ENCODE measurements at regions not wholly inside any gene's neighbourhood (a gene's known extent, or its start where the extent isn't known, plus 50 kb on each side); places are given as distances from the start of the nearest gene placed in this dataset.
"Not testable (repeated sequence)": the region's sequence is repeated elsewhere in the genome, so short reads cannot be mapped to it uniquely, and the experiment has no call there.

GRCh38 chr3:177359593-177360357, 162.5 kb upstream of the TBL1XR1 start:
- DNase-seq: peak; percentile 93

- DNase-seq: no peak
Measured at GRCh38 chr3:177361081-177361938, 164.0 kb upstream of the TBL1XR1 start.

DNA sequence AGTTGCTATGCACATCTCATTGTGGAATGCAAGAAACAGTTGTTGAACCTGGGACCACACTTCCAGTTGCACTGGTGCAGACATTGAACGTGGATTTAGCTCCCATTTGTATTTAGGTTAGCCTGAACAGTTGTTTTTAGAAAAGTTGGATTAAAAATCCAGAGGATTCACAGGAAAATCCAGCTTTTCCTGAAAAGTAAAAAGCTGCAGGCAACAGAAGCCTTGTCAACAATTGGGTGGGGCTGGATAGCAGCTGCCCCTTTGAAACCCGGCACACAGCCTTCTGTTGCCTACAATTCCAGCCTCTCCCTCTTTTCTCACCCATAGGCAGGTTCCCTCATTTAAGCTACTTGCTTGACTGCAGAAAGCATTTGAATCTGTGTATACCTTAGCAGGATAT, 165.3 kb upstream of the TBL1XR1 start:
- DNase-seq: no peak

DNA sequence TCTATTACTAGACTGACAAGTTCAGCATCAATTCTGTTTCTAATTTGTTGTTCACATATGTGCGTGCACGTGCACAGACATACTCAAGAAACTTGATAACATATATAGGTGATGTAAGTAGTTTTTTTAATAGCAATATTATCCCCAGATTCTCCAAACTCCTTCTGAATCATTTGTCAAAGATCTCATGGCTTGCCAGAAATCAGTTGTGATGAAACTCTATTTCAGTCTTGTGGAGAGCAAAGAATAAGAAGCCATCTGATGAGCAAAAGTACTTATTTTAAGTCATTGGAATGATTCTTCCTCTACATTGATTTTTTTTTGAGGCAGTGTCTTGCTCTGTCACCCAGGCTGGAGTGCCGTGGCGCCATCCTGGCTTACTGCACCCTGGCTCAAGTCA, 167.0 kb upstream of the TBL1XR1 start:
- DNase-seq: no peak

GRCh38 chr3:177365294-177365693, 168.0 kb upstream of the TBL1XR1 start:
- not testable (repeated sequence) for DNase-seq

DNA sequence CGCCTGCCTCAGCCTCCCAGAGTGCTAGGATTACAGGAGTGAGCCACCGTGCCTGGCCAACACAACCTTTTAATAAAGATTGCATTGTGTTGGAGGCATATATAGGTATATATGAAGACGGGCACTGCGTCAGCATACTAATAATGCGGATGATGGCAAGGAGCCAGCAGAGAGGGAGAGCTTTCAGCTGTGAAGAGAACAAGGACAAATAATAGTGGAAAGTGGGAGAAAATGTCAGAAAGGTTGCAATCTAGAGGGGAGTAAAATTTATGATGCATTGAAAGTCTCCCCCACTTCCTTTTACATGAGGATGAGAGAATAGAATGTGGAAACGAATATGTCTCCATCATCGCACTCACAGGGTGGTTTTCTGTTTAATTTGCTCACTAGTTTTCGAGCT, 170.5 kb upstream of the TBL1XR1 start:
- DNase-seq: no peak

GRCh38 chr3:177370246-177370822, 173.1 kb upstream of the TBL1XR1 start:
- no peak for DNase-seq

DNA sequence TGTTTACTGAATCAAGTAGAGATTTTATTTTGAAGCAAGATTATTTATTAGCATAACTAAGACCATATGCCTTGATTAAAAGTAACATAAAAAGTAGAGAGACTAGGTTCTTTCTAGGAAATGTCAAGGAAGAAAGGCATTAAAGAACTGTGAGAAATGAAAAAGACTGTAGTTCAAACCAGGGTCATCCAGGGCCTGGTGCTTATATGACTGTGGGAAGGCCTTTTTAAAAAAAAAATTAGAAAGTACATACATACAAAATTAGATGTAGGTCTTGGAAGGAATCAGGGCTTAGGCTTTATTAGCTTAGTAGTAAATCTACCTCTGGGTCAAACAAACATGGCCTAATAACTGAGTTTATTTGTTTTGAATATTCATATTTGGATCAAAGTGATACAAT, 173.9 kb upstream of the TBL1XR1 start:
- no peak for DNase-seq

DNA sequence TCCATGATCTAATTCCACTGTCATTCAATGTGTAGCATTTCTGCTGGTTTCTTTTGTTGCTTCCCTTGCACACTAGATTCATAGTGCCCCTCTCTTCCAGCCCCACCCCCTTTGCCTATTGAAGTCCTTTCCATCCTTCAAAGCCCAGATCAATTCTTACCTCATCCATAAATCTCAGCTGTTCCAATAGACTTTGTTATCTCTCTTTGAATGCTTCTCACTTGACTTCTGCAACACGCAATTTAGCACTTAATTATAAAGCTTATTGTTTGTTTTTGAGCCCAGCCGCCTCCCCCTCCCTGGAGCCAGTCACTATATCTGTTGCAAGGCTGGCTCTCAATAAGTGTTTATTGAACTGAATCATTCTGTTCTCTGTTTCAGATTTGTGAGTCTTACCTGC, 174.6 kb upstream of the TBL1XR1 start:
- no peak for DNase-seq

DNA sequence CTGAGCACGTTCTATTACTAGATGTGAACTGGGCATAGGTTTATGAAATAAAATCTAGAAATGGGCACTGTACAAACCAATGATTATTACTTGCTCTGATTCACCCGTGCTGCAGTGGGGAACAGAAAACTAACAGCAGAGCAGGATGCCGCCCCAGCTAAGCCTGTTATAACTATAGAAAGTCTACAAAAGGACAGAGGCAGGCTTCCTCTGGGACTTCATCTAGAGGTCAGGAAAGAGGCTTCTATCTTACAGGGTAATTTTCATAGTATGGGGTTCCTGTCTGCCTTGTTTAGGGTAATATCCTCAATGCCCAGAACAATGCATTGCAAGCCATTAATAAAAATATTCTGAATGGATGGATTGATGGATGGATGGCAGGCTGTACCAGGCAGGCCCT, 177.0 kb upstream of the TBL1XR1 start:
- no peak for DNase-seq

GRCh38 chr3:177375316-177375715, 178.0 kb upstream of the TBL1XR1 start:
- no peak for DNase-seq

GRCh38 chr3:177377166-177377565, 179.9 kb upstream of the TBL1XR1 start:
- DNase-seq: no peak

GRCh38 chr3:177378168-177378567, 180.9 kb upstream of the TBL1XR1 start:
- DNase-seq: no peak

DNA sequence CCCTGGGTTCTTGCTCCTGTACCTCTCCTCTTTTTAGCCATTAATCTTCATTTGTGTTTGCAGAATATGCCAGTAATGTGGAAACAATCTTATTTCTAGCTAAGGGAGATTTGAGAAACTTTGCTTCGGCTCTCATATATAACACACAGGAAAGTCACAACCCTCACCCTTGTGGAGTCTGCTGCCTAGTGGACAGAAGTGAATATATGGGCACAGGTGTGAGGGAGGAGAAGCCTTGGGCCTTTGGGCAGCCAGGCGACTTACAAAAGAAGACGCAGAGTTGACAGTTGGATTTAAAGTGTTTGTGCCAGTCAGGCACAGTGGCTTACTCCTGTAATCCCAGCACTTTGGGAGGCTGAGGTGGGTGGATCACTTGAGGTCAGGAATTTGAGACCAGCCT, 181.8 kb upstream of the TBL1XR1 start:
- no peak for DNase-seq

DNA sequence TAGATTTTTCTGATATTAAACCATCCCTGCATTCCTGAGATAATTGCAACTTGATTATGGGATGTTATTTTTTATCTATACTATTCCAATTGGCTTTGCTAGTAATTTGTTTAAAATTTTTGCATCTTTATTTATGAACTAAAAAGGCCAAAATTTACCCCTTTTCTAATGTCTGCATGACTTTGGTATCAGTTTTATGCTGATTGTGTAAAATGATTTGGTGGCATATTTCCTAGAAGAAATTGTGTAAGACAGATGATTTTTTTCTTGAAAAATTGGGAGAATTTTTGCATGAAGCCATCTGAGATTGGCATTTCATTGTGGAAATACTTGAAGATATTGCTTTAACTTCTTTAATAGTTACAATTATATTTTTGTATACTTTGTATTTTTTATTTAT, 183.8 kb upstream of the TBL1XR1 start:
- no peak for DNase-seq

DNA sequence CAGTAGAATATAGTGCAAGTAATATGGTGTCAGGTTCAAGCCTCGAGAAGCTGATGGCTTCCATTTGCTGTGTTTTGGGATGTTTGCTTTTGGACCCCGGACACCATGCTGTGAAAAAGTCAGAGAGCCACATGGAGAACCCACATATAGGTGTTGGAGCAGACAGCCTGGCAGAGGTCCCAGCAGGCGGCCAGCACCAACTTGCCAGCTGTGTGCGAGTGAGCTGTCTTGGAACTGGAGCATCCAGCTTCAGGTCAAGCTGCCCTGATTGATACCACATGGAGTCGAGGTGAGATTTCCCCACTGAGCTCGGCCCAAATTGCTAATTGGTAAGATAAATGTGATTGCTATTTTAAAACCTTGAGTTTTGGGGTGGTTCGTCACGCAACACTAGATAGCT, 185.7 kb upstream of the TBL1XR1 start:
- no peak for DNase-seq

- DNase-seq: no peak
Measured at GRCh38 chr3:177385186-177385585, 187.9 kb upstream of the TBL1XR1 start.

DNA sequence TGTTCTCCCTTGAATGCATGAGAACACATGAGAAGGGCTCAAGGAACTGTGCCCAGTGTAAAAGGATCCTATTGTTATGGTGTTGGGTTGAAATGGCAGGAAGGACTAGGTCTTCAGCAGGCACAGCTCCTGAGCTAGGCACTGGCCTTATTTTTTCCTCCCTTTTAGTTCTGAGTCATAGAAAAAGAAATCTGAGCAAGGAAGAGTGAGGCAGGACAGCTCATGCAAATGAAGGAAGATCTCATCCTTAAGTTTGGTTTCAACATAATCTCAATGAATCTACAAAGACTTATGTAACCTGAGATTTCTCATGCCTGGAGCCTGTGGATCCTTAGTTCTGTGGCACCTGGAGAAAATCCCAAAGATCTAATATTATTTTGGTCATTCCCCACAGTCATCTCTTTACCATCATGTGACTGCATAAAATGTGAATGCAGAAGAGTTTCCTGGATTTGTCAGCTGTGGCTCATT, 188.6 kb upstream of the TBL1XR1 start:
- DNase-seq: no peak

DNA sequence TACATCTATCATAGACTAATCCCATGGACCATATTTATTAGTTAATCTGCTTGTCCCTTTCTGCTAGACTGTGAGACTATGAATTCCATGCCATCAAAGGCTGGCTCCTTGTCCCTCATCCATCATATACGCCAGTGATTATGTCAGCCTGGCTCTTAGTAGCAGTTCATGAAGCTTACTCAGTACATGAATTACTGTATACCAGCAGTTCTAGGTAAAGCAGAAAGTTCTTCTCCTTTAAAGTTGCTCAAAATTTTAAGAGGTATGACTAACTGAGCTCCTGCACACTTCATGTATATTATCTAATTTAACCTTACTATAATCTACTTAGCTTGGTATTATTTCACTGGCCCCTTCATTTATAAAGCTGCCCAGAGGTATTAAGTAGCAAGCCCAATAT, 190.9 kb upstream of the TBL1XR1 start:
- no peak for DNase-seq

GRCh38 chr3:177394231-177395024, 197.1 kb upstream of the TBL1XR1 start:
- DNase-seq: not testable (repeated sequence)

DNA sequence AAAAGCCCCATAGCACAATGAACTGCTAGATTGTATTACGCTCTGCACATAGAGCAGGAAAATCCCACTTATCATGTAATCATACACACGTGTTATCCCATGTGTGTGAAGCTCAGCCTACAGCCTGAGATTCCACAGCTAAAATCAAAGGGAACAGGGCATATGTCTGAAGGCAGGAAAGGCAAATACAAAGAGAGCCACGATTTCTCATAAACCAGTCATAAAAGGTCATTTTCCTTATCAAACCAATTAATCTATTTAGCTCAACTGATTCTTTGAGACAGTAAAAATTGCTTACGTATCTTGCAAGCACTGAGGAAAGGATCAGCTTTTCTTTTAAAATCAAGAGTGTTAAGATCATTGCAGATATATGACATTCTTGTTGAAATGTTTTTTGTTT, 199.5 kb upstream of the TBL1XR1 start:
- no peak for DNase-seq

DNA sequence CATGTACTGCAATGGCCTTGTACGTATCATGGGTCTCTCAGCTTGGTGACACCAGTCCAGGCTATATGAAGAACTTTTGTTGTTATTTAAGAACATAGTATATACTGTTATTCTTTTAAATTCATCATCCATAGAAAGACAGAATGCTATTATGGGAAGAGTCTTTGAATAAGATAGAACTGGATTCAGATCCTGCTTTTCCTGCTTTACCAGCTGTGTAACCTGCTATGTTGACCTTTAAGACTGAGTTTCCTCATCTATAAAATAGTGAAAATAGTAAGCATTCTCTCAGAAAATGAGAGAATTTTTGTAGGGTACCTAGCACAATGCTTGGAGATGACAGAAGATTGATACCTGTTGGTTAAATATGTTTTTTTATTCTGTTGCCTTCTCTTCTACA, 204.1 kb upstream of the TBL1XR1 start:
- no peak for DNase-seq

DNA sequence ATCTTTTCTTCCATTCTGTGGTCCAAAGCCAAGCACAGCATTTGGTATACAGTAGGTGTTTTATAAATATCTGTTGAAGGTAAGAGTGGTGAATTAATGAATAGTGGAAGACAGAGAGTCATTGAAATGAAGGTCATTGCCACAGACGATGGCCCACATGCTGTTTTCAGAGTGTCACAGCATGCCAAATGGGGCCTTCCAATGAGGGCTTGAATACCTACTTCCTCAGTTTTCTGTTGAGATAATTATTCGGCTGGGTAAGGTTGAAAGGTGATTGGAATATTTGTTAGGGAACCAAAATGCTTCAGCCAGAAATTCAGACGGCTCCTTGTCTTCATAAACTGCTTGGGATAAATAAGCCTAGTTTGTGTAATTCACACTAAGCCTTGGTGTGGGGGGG, 205.3 kb upstream of the TBL1XR1 start:
- no peak for DNase-seq
